Prostate gland (tissue), 2 donors: ENCODE measurements at regions not wholly inside any gene's neighbourhood (a gene's known extent, or its start where the extent isn't known, plus 50 kb on each side); places are given as distances from the start of the nearest gene placed in this dataset.

ENCODE experiments used
- DNase-seq: peaks from one replicate; pipeline ENCODE4 v3.0.0-alpha.2; 2019; ENCODE audit warnings: low spot score
- H3K27ac ChIP-seq, 2 donors: fragments of 200-600 bp; sonication (generic); 2 replicates each; pipeline ENCODE4 v1.5.1; 2017 to 2019
- H3K27me3 ChIP-seq: fragments of 200-600 bp; sonication (generic); replicated peaks from 2 replicates; pipeline ENCODE4 v1.5.1; 2019; ENCODE audit not compliant: insufficient read depth
- H3K36me3 ChIP-seq, 2 donors: fragments of 200-600 bp; sonication (generic); 1 replicate in 1 of 2; 2 replicates in 1 of 2; pipeline versions ENCODE4 v1.5.1 to v1.8.1; 2017 to 2019
- H3K4me1 ChIP-seq: fragments of 200-600 bp; sonication (generic); replicated peaks from 2 replicates; pipeline ENCODE4 v1.5.1; 2019
- H3K4me3 ChIP-seq, 2 donors: fragments of 200-600 bp; sonication (generic); 2 replicates each; pipeline ENCODE4 v1.5.1; 2017 to 2019
- H3K9me3 ChIP-seq: fragments of 200-600 bp; sonication (generic); 2 replicates; pipeline ENCODE4 v1.5.1; 2017
- POLR2A ChIP-seq: fragments of 450-650 bp; IDR thresholded peaks from one replicate; pipeline ENCODE4 v1.6.1; 2016; ENCODE audit warnings: antibody characterized with exemption, mild to moderate bottlenecking
- POLR2AphosphoS5 ChIP-seq: sonication (generic); formaldehyde crosslinking; IDR thresholded peaks from one replicate; pipeline ENCODE4 v1.6.1; 2017; ENCODE audit warnings: antibody characterized with exemption
- WGBS: methylation state at CpG from one replicate; pipeline ENCODE4 v1.1.5; 2018; 5-methylcytosine and 5-hydroxymethylcytosine counted together
- intact Hi-C: fragments of 100-400 bp; cut with DNase I; formaldehyde crosslinking; loops from one replicate; pipeline ENCODE4 v1.14.2; 2022
- TF ChIP-seq, protein P1 (sequence below), 4 experiments: fragments of 200-600 bp in 2 of 4; fragments of 450-650 bp in 2 of 4; sonication (generic) in 2 of 4; IDR thresholded peaks; 1 replicate in 3 of 4; 2 replicates in 1 of 4; pipeline ENCODE4 v1.5.1; 2016 to 2019; ENCODE audit warnings: antibody characterized with exemption in 4 of 4, mild to moderate bottlenecking in 2 of 4, moderate library complexity in 2 of 4

DNA sequence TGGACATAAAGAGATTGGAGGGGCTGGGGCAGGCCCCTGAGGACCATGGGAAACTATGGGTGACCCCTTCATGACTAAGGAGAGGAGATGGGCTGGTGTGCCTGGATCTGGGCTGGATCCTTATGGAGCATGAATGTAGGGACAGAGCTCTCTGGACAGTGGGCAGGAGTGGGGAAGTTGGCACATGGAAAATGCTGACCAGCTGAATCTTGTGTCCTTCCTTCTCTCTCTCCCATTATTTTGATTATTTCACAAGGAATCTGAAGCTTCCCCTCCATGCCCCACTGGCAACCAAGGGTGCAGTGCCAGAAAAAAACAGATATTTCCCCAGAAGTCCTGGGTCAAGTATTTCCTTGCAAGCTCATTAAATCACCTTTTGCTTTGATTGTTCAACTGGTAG lies 175.2 kb downstream of the DHX35 start:
- Histone ChIP-seq H3K27me3 (no peaks in the 10 kb centered on the region), H3K9me3 (no peaks in the 10 kb centered on the region), H3K36me3 (no peaks in the 10 kb centered on the region), H3K4me3 (no peak overlapping the region), H3K27ac (no peak overlapping the region), H3K4me1 (no peaks in the 10 kb centered on the region)
- intact Hi-C loops: no loop called here
- no peak for DNase-seq
- TF ChIP-seq POLR2A (no peak), POLR2AphosphoS5 (no peak)
- TF ChIP-seq, protein P1, sequence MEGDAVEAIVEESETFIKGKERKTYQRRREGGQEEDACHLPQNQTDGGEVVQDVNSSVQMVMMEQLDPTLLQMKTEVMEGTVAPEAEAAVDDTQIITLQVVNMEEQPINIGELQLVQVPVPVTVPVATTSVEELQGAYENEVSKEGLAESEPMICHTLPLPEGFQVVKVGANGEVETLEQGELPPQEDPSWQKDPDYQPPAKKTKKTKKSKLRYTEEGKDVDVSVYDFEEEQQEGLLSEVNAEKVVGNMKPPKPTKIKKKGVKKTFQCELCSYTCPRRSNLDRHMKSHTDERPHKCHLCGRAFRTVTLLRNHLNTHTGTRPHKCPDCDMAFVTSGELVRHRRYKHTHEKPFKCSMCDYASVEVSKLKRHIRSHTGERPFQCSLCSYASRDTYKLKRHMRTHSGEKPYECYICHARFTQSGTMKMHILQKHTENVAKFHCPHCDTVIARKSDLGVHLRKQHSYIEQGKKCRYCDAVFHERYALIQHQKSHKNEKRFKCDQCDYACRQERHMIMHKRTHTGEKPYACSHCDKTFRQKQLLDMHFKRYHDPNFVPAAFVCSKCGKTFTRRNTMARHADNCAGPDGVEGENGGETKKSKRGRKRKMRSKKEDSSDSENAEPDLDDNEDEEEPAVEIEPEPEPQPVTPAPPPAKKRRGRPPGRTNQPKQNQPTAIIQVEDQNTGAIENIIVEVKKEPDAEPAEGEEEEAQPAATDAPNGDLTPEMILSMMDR (IDR thresholded peaks at IDR 0.05): no peak

- no peak for TF ChIP-seq POLR2AphosphoS5
- TF ChIP-seq POLR2A: no peak
- TF ChIP-seq, protein P1 (IDR thresholded peaks at IDR 0.05): no peak
- no peaks in the 10 kb centered on the region for H3K36me3 ChIP-seq
- H3K27ac ChIP-seq: no peak overlapping the region
- WGBS: 49% methylated on average over 6 of the region's 6 CpGs
- no peak for DNase-seq
- H3K4me1 ChIP-seq: no peaks in the 10 kb centered on the region
- intact Hi-C loops: no loop called here
- H3K27me3 ChIP-seq: no peaks in the 10 kb centered on the region
- no peak overlapping the region for H3K4me3 ChIP-seq
- no peaks in the 10 kb centered on the region for H3K9me3 ChIP-seq
Observed at GRCh38 chr20:39136798-39137197, 174.7 kb downstream of the DHX35 start.

GRCh38 chr20:39135885-39136544 lies 173.9 kb downstream of the DHX35 start:
- no peak overlapping the region for H3K4me3 ChIP-seq

GRCh38 chr20:39133201-39133600 lies 171.1 kb downstream of the DHX35 start:
- H3K4me1 ChIP-seq: no peaks in the 10 kb centered on the region
- H3K36me3 ChIP-seq: no peaks in the 10 kb centered on the region
- 95% methylated on average over 4 of the region's 4 CpGs for WGBS
- no peaks in the 10 kb centered on the region for H3K27me3 ChIP-seq
- no peak overlapping the region for H3K4me3 ChIP-seq
- no peak overlapping the region for H3K27ac ChIP-seq
- intact Hi-C loops: no loop called here
- H3K9me3 ChIP-seq: no peaks in the 10 kb centered on the region
- TF ChIP-seq POLR2AphosphoS5: no peak
- TF ChIP-seq, protein P1 (IDR thresholded peaks at IDR 0.05): no peak
- no peak for DNase-seq

More at GRCh38 chr20:39135885-39136544, 173.9 kb downstream of the DHX35 start:
- Histone ChIP-seq H3K36me3 (no peaks in the 10 kb centered on the region), H3K9me3 (no peaks in the 10 kb centered on the region), H3K4me1 (no peaks in the 10 kb centered on the region), H3K27me3 (no peaks in the 10 kb centered on the region), H3K27ac (no peak overlapping the region)
- TF ChIP-seq POLR2AphosphoS5: no peak
- TF ChIP-seq POLR2A: no peak
- TF ChIP-seq, protein P1 (IDR thresholded peaks at IDR 0.05): no peak
- DNase-seq: no peak
- WGBS: 82% methylated on average over 14 of the region's 15 CpGs
- intact Hi-C loops: no loop called here

DNA sequence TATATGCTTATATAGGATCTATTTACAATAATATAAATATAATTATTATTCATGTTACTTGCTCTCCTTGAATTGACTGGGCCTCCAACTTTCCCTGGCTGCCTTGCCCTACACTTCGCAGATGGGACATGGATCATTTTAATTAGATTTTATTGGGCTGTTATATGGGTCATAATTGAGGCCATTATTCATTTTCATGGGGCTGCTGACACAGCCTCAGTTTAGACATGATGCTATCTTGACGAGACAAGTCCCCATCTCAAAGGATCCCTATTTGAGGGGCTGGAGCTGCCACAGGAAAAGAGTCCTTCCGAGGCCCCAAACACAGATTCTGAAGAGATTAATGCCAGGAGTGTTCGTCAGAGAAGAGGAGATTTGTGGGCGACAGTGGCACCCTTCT lies 170.4 kb downstream of the DHX35 start:
- Histone ChIP-seq H3K27ac (no peak overlapping the region), H3K9me3 (no peaks in the 10 kb centered on the region), H3K4me3 (no peak overlapping the region), H3K27me3 (no peaks in the 10 kb centered on the region), H3K36me3 (no peaks in the 10 kb centered on the region), H3K4me1 (no peaks in the 10 kb centered on the region)
- DNase-seq: no peak
- TF ChIP-seq, protein P1 (IDR thresholded peaks at IDR 0.05): no peak
- no peak for TF ChIP-seq POLR2A
- no peak for TF ChIP-seq POLR2AphosphoS5
- WGBS: 62% methylated on average over 5 of the region's 5 CpGs
- intact Hi-C loops: no loop called here
